GM10248 (cell line): ENCODE measurements at regions not wholly inside any gene's neighbourhood (a gene's known extent, or its start where the extent isn't known, plus 50 kb on each side); places are given as distances from the start of the nearest gene placed in this dataset.
"Not testable (repeated sequence)": the region's sequence is repeated elsewhere in the genome, so short reads cannot be mapped to it uniquely, and the experiment has no call there.

Source experiments
- CTCF ChIA-PET: fragments of 300-600 bp; sonication (Branson Sonifier 250); formaldehyde crosslinking; extraction: SDS; loops from one replicate; lab custom pipeline; 2021; ENCODE audit warnings: antibody characterized with exemption; lab: Yijun Ruan, JAX
- POLR2A ChIA-PET: fragments of 350-650 bp; sonication (Branson Sonifier 250); formaldehyde crosslinking; extraction: SDS; loops from one replicate; lab custom pipeline; 2020; ENCODE audit warnings: antibody characterized with exemption; lab: Yijun Ruan, JAX
- DNase-seq: peaks from one replicate; pipeline ENCODE4 v3.0.0; 2012; ENCODE audit errors: extremely low spot score
- TF ChIP-seq, protein P1 (sequence below): IDR thresholded peaks from 2 replicates; pipeline ENCODE4 v1.5.1; 2012; ENCODE audit warnings: mild to moderate bottlenecking, low read depth; ENCODE audit errors: extremely low read depth, missing control alignments, control extremely low read depth

DNA sequence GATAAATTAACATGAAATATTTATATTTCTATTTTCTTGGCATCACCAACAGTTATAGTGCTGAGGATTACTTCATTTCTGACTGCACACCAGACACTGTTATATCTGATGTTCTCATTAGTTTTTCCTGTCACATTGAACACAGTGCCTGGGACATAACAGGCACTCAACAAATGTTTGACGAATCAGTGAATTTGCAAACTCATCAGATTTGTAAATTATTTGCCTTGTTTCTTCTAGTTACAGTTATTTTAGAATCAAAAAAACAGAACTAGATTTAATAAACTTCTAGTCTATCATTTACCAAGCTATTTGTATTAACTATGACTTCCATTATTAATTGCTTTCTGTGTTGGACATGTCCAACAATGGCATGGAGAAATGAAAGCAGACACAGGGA lies 483.3 kb downstream of the KLHL13 start:
- DNase-seq, result no peak
- TF ChIP-seq, protein P1, sequence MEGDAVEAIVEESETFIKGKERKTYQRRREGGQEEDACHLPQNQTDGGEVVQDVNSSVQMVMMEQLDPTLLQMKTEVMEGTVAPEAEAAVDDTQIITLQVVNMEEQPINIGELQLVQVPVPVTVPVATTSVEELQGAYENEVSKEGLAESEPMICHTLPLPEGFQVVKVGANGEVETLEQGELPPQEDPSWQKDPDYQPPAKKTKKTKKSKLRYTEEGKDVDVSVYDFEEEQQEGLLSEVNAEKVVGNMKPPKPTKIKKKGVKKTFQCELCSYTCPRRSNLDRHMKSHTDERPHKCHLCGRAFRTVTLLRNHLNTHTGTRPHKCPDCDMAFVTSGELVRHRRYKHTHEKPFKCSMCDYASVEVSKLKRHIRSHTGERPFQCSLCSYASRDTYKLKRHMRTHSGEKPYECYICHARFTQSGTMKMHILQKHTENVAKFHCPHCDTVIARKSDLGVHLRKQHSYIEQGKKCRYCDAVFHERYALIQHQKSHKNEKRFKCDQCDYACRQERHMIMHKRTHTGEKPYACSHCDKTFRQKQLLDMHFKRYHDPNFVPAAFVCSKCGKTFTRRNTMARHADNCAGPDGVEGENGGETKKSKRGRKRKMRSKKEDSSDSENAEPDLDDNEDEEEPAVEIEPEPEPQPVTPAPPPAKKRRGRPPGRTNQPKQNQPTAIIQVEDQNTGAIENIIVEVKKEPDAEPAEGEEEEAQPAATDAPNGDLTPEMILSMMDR, result no peak
- CTCF ChIA-PET, result no interaction called here
- POLR2A ChIA-PET, result no interaction called here

DNA sequence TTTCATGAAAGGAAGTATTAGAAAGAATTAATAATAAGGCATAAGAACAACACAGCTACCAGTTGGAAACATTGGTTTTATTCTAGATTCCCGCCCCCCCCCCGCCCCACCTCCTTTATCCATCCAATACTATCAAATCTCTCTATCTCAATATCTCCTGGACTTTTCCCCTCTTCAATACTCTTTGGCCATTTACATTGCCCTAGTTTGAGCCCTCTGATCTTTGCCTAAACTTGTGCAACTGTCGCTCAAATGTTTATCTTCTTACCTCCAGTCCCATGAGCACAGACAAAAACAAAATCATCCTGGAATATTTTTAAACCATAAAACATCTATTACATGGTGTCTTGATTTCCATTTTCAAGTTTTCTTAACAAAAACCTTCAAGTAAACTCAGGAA lies 488.2 kb downstream of the KLHL13 start:
- ChIA-PET POLR2A (no interaction called here), CTCF (interaction anchor here (1.1 kb wide), 1 partner anchor 8 kb away, joined by 3 read pairs; no protein-coding TSS in a partner anchor)
- DNase-seq, result no peak
- TF ChIP-seq, protein P1, result no peak

DNA sequence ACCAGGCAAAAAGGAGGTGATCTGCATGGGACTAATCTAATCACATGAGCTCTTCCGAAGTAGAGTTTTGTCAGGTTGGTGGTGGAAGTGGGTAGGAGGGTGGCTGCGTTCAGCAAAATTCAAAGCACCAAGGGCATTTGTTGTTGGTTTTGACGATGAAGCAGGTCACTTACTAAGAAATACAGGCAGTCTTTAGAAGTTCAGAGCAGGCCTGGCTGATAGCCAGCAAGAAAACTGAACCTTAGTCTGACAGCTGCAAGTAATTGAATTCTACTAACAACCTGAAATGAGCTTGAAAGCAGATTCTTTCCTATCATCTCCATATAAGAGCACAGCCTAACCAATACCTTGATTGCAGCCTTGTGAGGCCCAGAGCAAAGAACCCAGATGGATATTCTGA lies 505.8 kb downstream of the KLHL13 start:
- ChIA-PET POLR2A (no interaction called here), CTCF (no interaction called here)
- DNase-seq, result no peak
- TF ChIP-seq, protein P1, result no peak

DNA sequence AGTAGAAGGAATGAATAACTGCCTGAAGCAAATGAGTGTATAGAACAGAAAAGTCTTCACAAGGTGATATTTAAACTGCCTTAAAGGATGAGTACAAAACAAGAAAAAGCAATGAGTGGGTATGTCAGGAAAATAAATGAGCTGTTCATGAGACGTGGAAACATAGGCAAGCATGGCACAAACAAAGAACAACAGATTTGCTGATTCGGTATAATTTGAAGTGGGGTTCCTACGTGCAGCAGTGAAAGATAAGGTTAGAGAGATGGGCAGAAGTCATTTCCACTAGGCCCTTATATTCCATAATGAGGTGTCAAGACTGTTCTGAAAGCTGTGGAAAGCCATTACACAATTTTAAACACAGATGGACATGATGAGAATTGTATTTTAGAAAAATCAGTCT lies 506.6 kb downstream of the KLHL13 start:
- ChIA-PET CTCF (no interaction called here), POLR2A (no interaction called here)
- TF ChIP-seq, protein P1, result no peak
- DNase-seq, result no peak

DNA sequence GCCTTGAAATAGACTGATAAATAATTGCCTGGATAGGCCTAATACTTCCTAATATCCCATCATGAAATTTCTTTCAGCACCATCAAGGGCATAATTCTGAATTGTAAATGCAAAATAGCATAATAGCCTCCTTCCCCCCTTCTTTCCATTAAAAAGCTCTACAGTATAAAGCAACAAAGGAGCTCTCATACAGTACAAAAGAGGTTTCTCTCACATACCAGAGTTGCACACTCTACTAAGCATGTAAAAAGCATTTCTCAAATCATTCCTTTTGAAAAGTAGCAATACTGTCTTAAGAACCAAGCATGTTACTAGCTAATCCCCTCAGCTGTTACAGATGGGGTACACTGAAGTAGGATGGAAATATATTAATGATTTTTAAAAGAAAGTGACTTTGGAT lies 509.0 kb downstream of the KLHL13 start:
- POLR2A ChIA-PET, result no interaction called here
- CTCF ChIA-PET, result no interaction called here
- TF ChIP-seq, protein P1, result no peak
- no peak for DNase-seq

DNA sequence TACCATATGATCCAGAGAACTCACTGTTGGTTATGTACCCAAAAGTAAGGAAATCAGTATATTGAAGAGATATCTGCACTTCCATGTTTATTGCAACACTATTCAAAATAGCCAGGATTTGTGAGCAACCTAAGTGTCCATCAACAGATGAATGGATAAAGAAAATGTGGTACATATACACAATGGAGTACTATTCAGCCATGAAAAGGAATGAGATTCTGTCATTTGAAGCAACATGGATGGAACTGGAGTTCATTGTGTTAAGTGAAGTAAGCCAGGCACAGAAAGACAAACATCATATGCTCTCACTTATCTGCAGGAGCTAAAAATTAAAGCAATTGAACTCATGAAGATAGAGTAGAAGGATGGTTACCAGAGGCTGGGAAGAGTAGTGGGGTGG lies 510.5 kb downstream of the KLHL13 start:
- DNase-seq, POLR2A ChIA-PET, CTCF ChIA-PET: not testable (repeated sequence)

DNA sequence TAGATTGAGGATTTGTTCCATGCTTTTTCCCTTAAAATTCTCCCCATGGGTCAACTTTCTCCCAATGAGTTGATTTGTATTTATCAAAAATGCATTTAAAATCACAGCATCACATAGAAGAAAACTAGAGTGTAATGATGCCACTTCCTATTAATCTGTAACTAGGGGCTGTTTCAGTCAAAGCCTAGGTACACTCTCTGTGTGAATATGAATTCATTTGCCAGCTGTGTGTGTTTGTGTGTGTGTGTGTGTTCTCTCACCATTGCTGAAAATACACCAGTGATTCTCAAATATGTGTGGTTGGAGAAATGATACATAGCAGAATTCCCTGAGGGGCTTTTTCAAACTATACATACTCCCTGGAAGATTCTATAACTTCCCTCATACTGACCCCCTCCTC lies 546.5 kb downstream of the KLHL13 start:
- TF ChIP-seq, protein P1, result no peak
- CTCF ChIA-PET, result no interaction called here
- POLR2A ChIA-PET, result no interaction called here
- no peak for DNase-seq
